ENCODE measurements at regions not wholly inside any gene's neighbourhood (a gene's known extent, or its start where the extent isn't known, plus 50 kb on each side); places are given as distances from the start of the nearest gene placed in this dataset.

DNA sequence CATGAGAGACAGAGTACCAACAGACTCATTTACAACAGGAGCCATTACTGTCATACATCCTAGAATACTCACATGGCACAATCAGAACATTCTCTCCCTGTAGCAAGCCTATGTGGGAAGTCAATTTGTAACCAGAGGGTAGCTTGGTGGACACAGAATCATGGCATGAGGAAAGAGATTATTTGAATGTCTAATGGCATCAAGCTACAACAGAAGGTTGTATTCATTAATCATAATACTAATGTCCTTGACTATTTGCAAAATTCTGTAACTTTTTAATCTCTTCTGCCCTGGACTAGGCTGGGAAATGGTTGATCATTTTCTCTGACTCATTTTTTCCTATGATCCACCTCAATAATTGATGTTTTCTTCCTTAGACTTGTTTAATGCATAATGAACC, 345.2 kb upstream of the IL12A start:
- TF ChIP-seq, protein P1, sequence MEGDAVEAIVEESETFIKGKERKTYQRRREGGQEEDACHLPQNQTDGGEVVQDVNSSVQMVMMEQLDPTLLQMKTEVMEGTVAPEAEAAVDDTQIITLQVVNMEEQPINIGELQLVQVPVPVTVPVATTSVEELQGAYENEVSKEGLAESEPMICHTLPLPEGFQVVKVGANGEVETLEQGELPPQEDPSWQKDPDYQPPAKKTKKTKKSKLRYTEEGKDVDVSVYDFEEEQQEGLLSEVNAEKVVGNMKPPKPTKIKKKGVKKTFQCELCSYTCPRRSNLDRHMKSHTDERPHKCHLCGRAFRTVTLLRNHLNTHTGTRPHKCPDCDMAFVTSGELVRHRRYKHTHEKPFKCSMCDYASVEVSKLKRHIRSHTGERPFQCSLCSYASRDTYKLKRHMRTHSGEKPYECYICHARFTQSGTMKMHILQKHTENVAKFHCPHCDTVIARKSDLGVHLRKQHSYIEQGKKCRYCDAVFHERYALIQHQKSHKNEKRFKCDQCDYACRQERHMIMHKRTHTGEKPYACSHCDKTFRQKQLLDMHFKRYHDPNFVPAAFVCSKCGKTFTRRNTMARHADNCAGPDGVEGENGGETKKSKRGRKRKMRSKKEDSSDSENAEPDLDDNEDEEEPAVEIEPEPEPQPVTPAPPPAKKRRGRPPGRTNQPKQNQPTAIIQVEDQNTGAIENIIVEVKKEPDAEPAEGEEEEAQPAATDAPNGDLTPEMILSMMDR (IDR thresholded peaks at IDR 0.05; ENCODE audit: insufficient read depth, low read length, poor library complexity, severe bottlenecking), result no peak
- TF ChIP-seq EZH2phosphoT487 (conservative IDR thresholded peaks at IDR 0.05; ENCODE audit: low read length), result no peak

All from SU-DHL-6 (cell line).